ENCODE measurements at regions not wholly inside any gene's neighbourhood (a gene's known extent, or its start where the extent isn't known, plus 50 kb on each side); places are given as distances from the start of the nearest gene placed in this dataset.

DNA sequence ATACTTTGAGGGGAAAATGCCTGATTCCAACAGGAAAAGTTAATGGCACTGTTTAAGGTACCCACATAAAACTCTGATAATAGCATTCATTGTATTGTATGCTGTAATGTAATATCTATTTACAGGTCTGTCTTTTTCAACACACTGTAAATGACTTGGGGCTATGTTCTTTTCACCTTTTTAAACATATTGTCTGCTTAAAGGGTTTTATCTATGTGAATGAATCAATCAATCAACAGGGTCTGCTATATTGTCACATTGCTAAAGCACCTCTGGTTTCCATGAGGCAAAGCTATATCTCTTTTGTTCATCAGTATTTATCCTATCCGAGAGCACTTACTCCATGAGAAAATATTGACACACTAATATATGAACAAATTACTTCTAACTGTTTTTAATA lies 288.0 kb downstream of the SLC6A15 start:
- Histone ChIP-seq H3K4me1 (replicated peaks in 1 of 4; ENCODE audit: control insufficient read depth in 3 of 4, insufficient read depth in 4 of 4, low read length in 3 of 4) (no peaks in the 10 kb centered on the region), H3K23me2 (ENCODE audit: low read depth, low read length) (no peaks in the 10 kb centered on the region), H3K4me2 (ENCODE audit: insufficient read depth in 1 of 2, low read depth in 2 of 2, low read length in 2 of 2) (no peak overlapping the region), H4K8ac (ENCODE audit: extremely low read depth, insufficient read depth, low read length) (no peak overlapping the region), H2BK15ac (ENCODE audit: low read length) (no peak overlapping the region), H2BK5ac (ENCODE audit: low read depth, low read length) (no peak overlapping the region), H2AK5ac (ENCODE audit: low read depth, low read length) (no peak overlapping the region), H3K56ac (replicated peaks; ENCODE audit: insufficient read length, low read depth, low read length) (no peak overlapping the region), H4K20me1 (replicated peaks in 1 of 2; ENCODE audit: control insufficient read depth in 1 of 2, insufficient read depth in 2 of 2, low read length in 2 of 2) (no peaks in the 10 kb centered on the region), H4K5ac (ENCODE audit: insufficient read length, low read depth, low read length) (no peak overlapping the region), H3K9ac (replicated peaks in 1 of 4; ENCODE audit: extremely low read depth in 1 of 4, low read depth in 3 of 4, low read length in 3 of 4) (no peak overlapping the region), H3K27me3 (replicated peaks in 1 of 4; ENCODE audit: control insufficient read depth in 3 of 4, extremely low read depth in 1 of 4, insufficient read depth in 3 of 4, low read length in 3 of 4) (no peaks in the 10 kb centered on the region; a peak in 1 of 7 replicates), H2BK20ac (ENCODE audit: low read length) (no peak overlapping the region), H3K79me1 (ENCODE audit: low read depth, low read length) (no peaks in the 10 kb centered on the region), H2BK12ac (ENCODE audit: low read depth, low read length) (no peak overlapping the region), H2BK120ac (replicated peaks; ENCODE audit: low read depth, low read length) (no peak overlapping the region), H4K91ac (replicated peaks; ENCODE audit: insufficient read length, low read length) (no peak overlapping the region), H3K4ac (replicated peaks; ENCODE audit: insufficient read length, low read depth, low read length) (no peak overlapping the region), H3K79me2 (ENCODE audit: control insufficient read depth in 1 of 2, insufficient read depth in 2 of 2, low read length in 2 of 2) (no peaks in the 10 kb centered on the region), H3K18ac (ENCODE audit: extremely low read depth, low read length) (no peak overlapping the region), H3K23ac (ENCODE audit: insufficient read length) (no peak overlapping the region), H3K4me3 (ENCODE audit: extremely low read depth in 1 of 4, insufficient read depth in 2 of 4, low read depth in 3 of 4, low read length in 4 of 4) (no peak overlapping the region), H3K36me3 (ENCODE audit: control insufficient read depth in 2 of 4, insufficient read depth in 4 of 4, low read length in 3 of 4) (no peaks in the 10 kb centered on the region), H2AFZ (ENCODE audit: low read length) (no peak overlapping the region), H3K27ac (ENCODE audit: low read depth, low read length) (no peak overlapping the region), H3K9me3 (ENCODE audit: insufficient read depth in 2 of 2, low read depth in 1 of 2, low read length in 1 of 2) (no peaks in the 10 kb centered on the region), H3K14ac (ENCODE audit: insufficient read length) (no peak overlapping the region)
- 96% methylated on average over 1 of the region's 1 CpG; no CpG with 5 or more reads in 1 of the 2 experiments for WGBS, 2 experiments (ENCODE audit: extremely low coverage in 1 of 2, insufficient coverage in 1 of 2, insufficient read length in 1 of 2, insufficient replicate concordance in 2 of 2, low coverage in 1 of 2, low lambda C conversion rate in 2 of 2, missing lambda C conversion rate in 1 of 2)
- no peak for TF ChIP-seq JUN (IDR thresholded peaks at IDR 0.05; ENCODE audit: low read depth, low read length)
- TF ChIP-seq FOSL1 (IDR thresholded peaks at IDR 0.05; ENCODE audit: insufficient read depth, low read depth, low read length), result no peak
- TF ChIP-seq, protein P1, sequence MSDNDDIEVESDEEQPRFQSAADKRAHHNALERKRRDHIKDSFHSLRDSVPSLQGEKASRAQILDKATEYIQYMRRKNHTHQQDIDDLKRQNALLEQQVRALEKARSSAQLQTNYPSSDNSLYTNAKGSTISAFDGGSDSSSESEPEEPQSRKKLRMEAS (IDR thresholded peaks at IDR 0.05), result no peak
- no peak for TF ChIP-seq POLR2A (IDR thresholded peaks at IDR 0.05; ENCODE audit: control extremely low read depth in 1 of 2, low read depth in 2 of 2, low read length in 2 of 2)
- no peak for TF ChIP-seq HDAC6 (IDR thresholded peaks at IDR 0.05; ENCODE audit: low read depth, low read length)
- no peak for TF ChIP-seq BACH1 (IDR thresholded peaks at IDR 0.05; ENCODE audit: low read length)
- no peak for TF ChIP-seq RXRA (IDR thresholded peaks at IDR 0.05; ENCODE audit: insufficient read depth, low read depth, low read length)
- no peak for TF ChIP-seq KDM4A (IDR thresholded peaks at IDR 0.05; ENCODE audit: low read depth, low read length, severe bottlenecking)
- no peak for TF ChIP-seq POLR2AphosphoS5 (IDR thresholded peaks at IDR 0.05; ENCODE audit: low read depth, low read length)
- TF ChIP-seq MAFK (IDR thresholded peaks at IDR 0.05; ENCODE audit: low read depth, low read length), result no peak
- no peak for TF ChIP-seq KDM5A (IDR thresholded peaks at IDR 0.05; ENCODE audit: low read length)
- no peak for TF ChIP-seq HDAC2 (IDR thresholded peaks at IDR 0.05; ENCODE audit: borderline replicate concordance in 1 of 2, low read depth in 2 of 2, low read length in 2 of 2)
- TF ChIP-seq SAP30 (IDR thresholded peaks at IDR 0.05; ENCODE audit: insufficient read depth, insufficient replicate concordance, low read length), result no peak
- no peak for TF ChIP-seq GTF2F1 (IDR thresholded peaks at IDR 0.05; ENCODE audit: borderline replicate concordance, low read depth, low read length)
- CTCF ChIA-PET (ENCODE audit: partially characterized antibody), result no interaction called here
- POLR2A ChIA-PET (ENCODE audit: partially characterized antibody), result no interaction called here
- no peak for DNase-seq (ENCODE audit: low read depth in 1 of 2, low spot score in 2 of 2)
- no peak for FAIRE-seq

Data from H1 (cell line).